OCI-LY1 (cell line): ENCODE measurements at regions not wholly inside any gene's neighbourhood (a gene's known extent, or its start where the extent isn't known, plus 50 kb on each side); places are given as distances from the start of the nearest gene placed in this dataset.

ENCODE experiments used
- H2AFZ ChIP-seq: fragments of 200-600 bp; sonication (generic), shearing (Covaris generic); 2 replicates; pipeline ENCODE4 v1.6.0; 2014; ENCODE audit warnings: antibody characterized with exemption, mild to moderate bottlenecking, low read length
- H3F3A ChIP-seq: fragments of 200-600 bp; sonication (generic), shearing (Covaris generic); 2 replicates; pipeline ENCODE4 v1.6.0; 2014; ENCODE audit warnings: mild to moderate bottlenecking, antibody characterized with exemption, low read length, moderate library complexity; ENCODE audit not compliant: insufficient read depth
- H3K27ac ChIP-seq: fragments of 200-600 bp; sonication (generic); 2 replicates; pipeline ENCODE4 v1.5.1; 2014; ENCODE audit warnings: low read length, mixed run types, mild to moderate bottlenecking, low read depth; ENCODE audit not compliant: poor library complexity, severe bottlenecking
- H3K27me3 ChIP-seq: fragments of 200-600 bp; sonication (generic); 2 replicates; pipeline ENCODE4 v1.6.0; 2014; ENCODE audit warnings: antibody characterized with exemption, mild to moderate bottlenecking, low read length, moderate library complexity; ENCODE audit not compliant: insufficient read depth
- H3K36me3 ChIP-seq: fragments of 200-600 bp; sonication (generic); 2 replicates; pipeline ENCODE4 v1.6.1; 2014; ENCODE audit warnings: mild to moderate bottlenecking, antibody characterized with exemption, low read length, moderate library complexity, mixed read lengths; ENCODE audit not compliant: insufficient read depth
- H3K4me1 ChIP-seq: fragments of 200-600 bp; sonication (generic); 2 replicates; pipeline ENCODE4 v1.5.1; 2014; ENCODE audit warnings: mild to moderate bottlenecking, low read length, moderate library complexity; ENCODE audit not compliant: insufficient read depth, severe bottlenecking
- H3K4me2 ChIP-seq: fragments of 200-600 bp; sonication (generic), shearing (Covaris generic); 2 replicates; pipeline ENCODE4 v1.6.1; 2014; ENCODE audit warnings: low read length
- H3K4me3 ChIP-seq: fragments of 200-600 bp; sonication (generic); 2 replicates; pipeline ENCODE4 v1.5.1; 2014; ENCODE audit warnings: low read length, low read depth, mild to moderate bottlenecking, mixed read lengths; ENCODE audit not compliant: poor library complexity, severe bottlenecking
- H3K79me2 ChIP-seq: fragments of 200-600 bp; shearing (Covaris generic); 2 replicates; pipeline ENCODE4 v1.6.1; 2016; ENCODE audit warnings: mixed run types, low read length, mixed read lengths; ENCODE audit not compliant: insufficient read depth
- H3K9ac ChIP-seq: fragments of 200-600 bp; sonication (generic), shearing (Covaris generic); 2 replicates; pipeline ENCODE4 v1.6.1; 2014; ENCODE audit warnings: mild to moderate bottlenecking, low read length, mixed read lengths
- H3K9me2 ChIP-seq: fragments of 200-600 bp; sonication (generic), shearing (Covaris generic); 2 replicates; pipeline ENCODE4 v1.6.1; 2014; ENCODE audit warnings: low read depth, mild to moderate bottlenecking, low read length, mixed read lengths
- H3K9me3 ChIP-seq: fragments of 200-600 bp; shearing (Covaris generic); 2 replicates; pipeline ENCODE4 v1.6.1; 2014; ENCODE audit warnings: low read length, mixed read lengths
- H4K20me1 ChIP-seq: fragments of 200-600 bp; sonication (generic), shearing (Covaris generic); 2 replicates; pipeline ENCODE4 v1.6.0; 2016; ENCODE audit warnings: mild to moderate bottlenecking, low read length; ENCODE audit not compliant: insufficient read depth
- CTCF ChIP-seq: fragments of 200-600 bp; sonication (generic), shearing (Covaris generic); IDR thresholded peaks from 2 replicates; pipeline ENCODE4 v1.5.1; 2017; ENCODE audit warnings: mild to moderate bottlenecking, antibody characterized with exemption, low read length, moderate library complexity, mixed read lengths
- EZH2 ChIP-seq: fragments of 200-600 bp; sonication (generic), shearing (Covaris generic); IDR thresholded peaks from 2 replicates; pipeline ENCODE4 v1.8.0; 2017; ENCODE audit warnings: borderline replicate concordance, mixed run types, mild to moderate bottlenecking, antibody characterized with exemption, low read length, moderate library complexity, mixed read lengths

- Histone ChIP-seq H2AFZ (no peak overlapping the region), H3K9me2 (no peaks in the 10 kb centered on the region), H3K79me2 (no peaks in the 10 kb centered on the region), H3K36me3 (no peaks in the 10 kb centered on the region), H3K4me1 (no peaks in the 10 kb centered on the region), H3K27ac (no peak overlapping the region), H3F3A (no peaks in the 10 kb centered on the region), H3K9me3 (no peaks in the 10 kb centered on the region), H3K4me3 (no peak overlapping the region), H3K27me3 (no peaks in the 10 kb centered on the region), H3K4me2 (no peak overlapping the region), H3K9ac (no peak overlapping the region), H4K20me1 (no peaks in the 10 kb centered on the region)
- no peak for TF ChIP-seq EZH2
- TF ChIP-seq CTCF = no peak
Observed at GRCh38 chr10:59019603-59020002, 156.8 kb upstream of the PHYHIPL start.

- Histone ChIP-seq H3K4me2 (no peak overlapping the region), H3K4me3 (no peak overlapping the region), H3K36me3 (no peaks in the 10 kb centered on the region), H3F3A (no peaks in the 10 kb centered on the region), H3K9me2 (no peaks in the 10 kb centered on the region), H3K4me1 (no peaks in the 10 kb centered on the region), H3K27me3 (no peaks in the 10 kb centered on the region), H3K79me2 (no peaks in the 10 kb centered on the region), H3K9ac (no peak overlapping the region), H3K9me3 (no peaks in the 10 kb centered on the region), H3K27ac (no peak overlapping the region), H4K20me1 (no peaks in the 10 kb centered on the region), H2AFZ (no peak overlapping the region)
- no peak for TF ChIP-seq EZH2
- TF ChIP-seq CTCF = no peak
Observed at GRCh38 chr10:59020502-59020901, 155.9 kb upstream of the PHYHIPL start.

- Histone ChIP-seq H3K4me2 (no peak overlapping the region), H3K27me3 (no peaks in the 10 kb centered on the region), H4K20me1 (no peaks in the 10 kb centered on the region), H3K9me2 (no peaks in the 10 kb centered on the region), H3K27ac (no peak overlapping the region), H3K79me2 (no peaks in the 10 kb centered on the region), H3F3A (no peaks in the 10 kb centered on the region), H3K9ac (no peak overlapping the region), H3K36me3 (no peaks in the 10 kb centered on the region), H2AFZ (no peak overlapping the region), H3K4me1 (no peaks in the 10 kb centered on the region), H3K4me3 (no peak overlapping the region), H3K9me3 (no peaks in the 10 kb centered on the region)
- TF ChIP-seq EZH2 = no peak
- no peak for TF ChIP-seq CTCF
Observed at GRCh38 chr10:59025981-59026765, 150.3 kb upstream of the PHYHIPL start.
